CD4-positive, alpha-beta T cell treated with Interleukin-10 for 1 hour (primary cell): ENCODE measurements at regions not wholly inside any gene's neighbourhood (a gene's known extent, or its start where the extent isn't known, plus 50 kb on each side); places are given as distances from the start of the nearest gene placed in this dataset.
A peak's percentile ranks its signal among the peaks of the same experiment; 100 is the strongest.

Experiments used
- DNase-seq: peaks from one replicate; pipeline ENCODE4 v3.0.0-alpha.2; 2020

DNA sequence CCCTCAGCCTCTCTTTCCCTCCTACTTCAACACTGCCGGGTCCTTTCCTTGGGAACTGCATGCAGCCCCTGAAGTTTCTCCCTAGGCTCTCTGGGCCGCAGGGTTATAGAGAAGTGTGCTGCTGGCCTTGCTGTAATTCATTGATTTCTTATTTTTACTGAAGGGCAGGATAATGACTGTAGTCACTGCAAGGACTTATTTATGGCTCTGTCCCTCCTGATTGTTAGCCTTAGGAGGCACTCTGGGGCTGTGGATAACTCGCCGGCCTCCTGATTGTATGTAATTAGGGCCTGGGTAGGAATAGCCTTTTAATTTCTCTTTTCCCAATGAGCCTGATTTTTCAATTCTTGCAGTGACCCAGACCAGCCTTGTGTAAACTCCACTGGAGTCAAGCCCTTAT is 138.3 kb upstream of the CDH13 start:
- no peak for DNase-seq

GRCh38 chr16:82481455-82481854 is 145.3 kb upstream of the CDH13 start:
- no peak for DNase-seq

DNA sequence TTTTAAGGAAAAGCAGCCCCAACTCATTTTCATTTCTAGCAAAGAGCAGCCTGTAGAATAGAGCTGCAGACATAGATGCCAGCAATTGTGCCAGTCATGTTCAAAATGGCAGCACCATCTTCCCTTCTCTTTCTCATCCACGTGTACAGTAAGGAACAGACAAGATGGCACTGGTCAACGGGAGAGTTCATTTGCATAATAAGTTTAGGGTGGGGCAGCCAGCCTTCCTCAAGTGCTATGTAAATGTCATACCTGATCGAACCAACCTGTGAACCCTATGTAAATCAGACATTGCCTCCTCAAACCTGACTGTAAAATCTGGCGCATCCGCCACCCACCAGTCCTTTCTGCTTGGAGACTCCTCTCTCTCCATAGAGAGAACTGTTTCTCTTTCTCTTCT is 150.0 kb upstream of the CDH13 start:
- DNase-seq = no peak

DNA sequence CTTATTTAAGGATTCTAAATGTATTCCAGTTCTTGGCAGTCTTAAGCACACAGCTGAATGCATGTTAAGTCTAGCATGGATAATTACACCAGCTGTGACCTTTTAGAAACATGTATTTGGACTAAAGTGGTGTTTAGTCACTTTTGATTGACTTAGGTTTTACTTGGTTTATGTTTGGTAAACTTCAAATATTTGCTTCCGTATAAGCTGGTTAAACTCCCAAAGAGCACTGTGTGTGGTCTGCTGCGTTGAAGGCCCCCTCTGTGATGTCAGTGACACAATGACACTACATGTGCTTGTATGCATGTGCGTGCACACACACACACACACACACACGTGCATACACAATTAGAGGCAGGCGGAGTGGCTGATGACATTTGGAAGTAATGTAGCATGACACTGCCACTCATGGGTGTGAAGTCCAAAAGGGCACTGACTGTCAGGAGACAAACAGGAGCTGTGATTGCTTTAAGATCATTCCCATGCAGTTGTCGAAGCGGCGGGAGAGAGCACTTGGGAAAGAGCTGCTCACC is 156.1 kb upstream of the CDH13 start:
- DNase-seq = no peak

- DNase-seq = no peak
Measured at GRCh38 chr16:82470016-82470415, 156.8 kb upstream of the CDH13 start.

DNA sequence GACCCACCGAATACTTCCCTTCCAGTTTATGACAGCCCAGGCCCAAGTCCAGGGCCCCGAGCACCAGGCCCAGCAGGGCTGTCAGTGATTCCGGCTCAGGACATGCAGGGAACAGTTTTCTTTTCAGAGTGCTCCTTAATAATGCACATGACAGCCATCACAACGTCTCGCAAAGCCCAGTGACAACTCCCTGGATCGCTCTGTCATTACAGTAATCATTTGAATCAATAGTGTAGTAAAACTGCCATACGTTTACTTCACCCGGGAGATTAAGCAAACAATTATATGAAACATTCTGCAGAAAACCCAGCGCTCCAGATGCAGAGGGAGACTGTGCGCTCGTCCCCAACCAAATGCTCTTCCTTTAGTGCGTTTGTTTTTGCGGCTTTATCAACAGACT is 162.6 kb upstream of the CDH13 start:
- no peak for DNase-seq

DNA sequence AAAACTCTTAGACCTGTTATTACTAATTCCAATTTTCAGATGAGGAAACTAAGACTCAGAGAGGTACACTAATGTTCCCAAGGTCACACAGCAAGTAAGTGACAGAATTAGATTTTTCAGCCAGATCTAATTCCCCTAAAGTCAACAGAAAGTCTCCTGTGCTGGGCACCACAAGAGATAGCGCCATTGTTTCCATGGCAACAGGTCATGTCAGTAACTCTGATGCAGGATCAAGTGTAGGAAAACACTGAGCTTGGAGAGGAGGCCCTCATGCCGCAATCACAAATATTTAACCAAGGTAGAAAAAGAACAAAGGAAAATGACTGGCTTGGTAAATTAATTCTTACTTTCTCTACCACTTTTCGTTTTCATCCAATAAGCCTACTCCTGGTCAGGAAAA is 166.0 kb upstream of the CDH13 start:
- no peak for DNase-seq

DNA sequence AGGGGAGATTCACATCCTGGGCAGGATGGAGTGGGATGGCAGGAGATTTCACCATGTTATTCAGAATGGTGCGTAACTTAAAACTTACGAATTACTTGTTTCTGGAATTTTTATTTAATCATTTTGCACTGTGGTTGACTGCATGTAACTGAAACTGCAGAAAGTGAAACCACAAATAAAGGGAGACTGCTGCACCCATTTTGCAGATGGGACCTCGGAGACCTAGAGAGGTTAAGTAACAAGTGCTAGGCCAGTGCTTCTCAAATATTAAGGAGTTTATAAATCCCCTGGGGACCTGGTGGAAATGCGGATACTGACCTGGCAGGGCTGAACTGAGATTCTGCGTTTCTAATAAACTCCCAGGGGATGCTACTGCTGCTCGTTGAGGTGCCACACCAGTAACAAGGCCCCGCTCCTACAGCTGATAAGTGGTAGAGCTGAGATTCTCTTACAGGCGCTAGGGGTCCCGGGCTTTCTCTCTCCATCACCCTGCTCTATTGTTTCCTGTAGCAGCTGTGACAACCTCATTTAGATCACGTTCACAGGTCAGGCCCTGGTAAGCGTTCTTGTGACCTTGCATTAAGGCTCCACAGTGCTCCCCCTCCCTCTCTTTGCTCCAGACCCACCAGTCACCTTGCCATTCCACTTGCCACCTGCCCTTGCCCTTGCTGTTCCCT is 167.1 kb upstream of the CDH13 start:
- no peak for DNase-seq

- DNase-seq = peak; percentile 37
Measured at GRCh38 chr16:82456683-82457082, 170.1 kb upstream of the CDH13 start.

DNA sequence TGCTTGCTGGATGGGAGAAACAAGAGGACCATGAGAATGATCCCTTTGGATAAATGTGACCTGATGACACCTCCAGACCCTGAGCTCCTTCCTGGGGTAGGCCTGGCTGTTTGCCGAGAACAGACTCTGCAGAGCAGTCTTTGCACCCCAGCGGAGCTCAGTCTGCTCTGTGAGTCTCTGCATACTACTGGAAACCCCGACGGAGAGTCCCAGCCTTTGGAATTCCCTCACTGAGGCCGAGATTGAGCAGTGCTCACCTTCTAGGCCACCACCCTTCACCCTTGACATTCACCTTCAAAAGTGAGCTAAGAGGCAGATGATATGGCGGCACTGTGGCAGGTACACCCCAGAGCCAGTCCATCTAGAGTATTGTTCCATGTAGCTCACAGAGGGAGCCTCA is 172.2 kb upstream of the CDH13 start:
- DNase-seq = no peak

GRCh38 chr16:82454152-82454551 is 172.6 kb upstream of the CDH13 start:
- no peak for DNase-seq

DNA sequence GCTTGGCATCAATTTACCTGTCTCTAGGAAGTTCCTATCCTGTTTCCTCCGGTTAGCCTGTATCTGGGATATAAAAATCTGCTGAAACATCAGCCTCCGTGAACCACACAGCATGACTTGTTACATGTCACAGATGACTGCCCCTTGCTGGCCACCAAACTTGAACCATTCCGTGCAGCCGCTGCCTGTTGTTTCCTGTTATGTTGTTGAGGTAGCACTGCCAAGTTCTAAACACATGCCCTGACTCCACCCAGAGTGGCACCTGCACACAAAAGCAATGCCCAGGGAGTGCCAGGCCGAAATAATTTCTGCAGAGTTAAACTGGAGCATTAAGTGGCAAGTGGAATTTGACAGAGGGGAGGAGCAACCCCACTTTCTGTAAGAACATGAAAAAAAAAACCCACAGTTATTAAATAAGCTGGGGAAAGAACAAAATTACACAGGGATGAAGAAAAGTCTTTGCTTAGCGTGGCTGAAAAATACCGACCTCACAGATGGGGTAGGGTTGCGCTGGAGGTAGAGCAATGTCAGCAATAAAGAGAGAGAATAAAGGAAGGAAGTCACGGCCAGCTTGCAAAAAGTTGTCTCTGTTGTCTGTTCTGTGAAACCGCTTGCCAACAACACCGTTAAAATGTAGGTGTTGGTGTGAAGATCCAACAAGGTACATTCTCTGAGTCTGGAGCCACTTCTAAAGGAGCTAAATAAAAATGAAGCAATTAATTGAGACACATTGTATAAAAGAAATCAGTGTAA is 174.6 kb upstream of the CDH13 start:
- DNase-seq = peak; percentile 20

DNA sequence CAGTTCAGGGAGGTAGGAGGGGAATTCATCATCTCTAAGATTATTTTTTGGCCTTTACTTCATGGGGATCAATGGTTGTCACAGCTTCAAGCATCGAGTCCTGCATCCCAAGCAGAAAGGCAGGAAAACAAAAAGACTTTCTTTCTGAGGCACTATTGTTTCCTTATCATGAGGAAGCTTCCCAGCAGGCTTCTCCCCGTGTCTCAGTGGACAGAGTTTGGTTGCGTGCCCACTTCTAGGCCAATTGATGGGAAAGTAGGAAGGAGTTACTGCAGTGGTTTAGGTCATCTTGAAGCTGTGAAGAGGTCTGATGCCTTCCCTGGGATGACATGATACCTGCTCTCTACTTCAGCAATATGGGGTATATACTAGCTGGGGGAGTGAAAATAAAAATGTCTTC is 175.3 kb upstream of the CDH13 start:
- DNase-seq = no peak

GRCh38 chr16:82440336-82440735 is 186.4 kb upstream of the CDH13 start:
- DNase-seq = no peak

DNA sequence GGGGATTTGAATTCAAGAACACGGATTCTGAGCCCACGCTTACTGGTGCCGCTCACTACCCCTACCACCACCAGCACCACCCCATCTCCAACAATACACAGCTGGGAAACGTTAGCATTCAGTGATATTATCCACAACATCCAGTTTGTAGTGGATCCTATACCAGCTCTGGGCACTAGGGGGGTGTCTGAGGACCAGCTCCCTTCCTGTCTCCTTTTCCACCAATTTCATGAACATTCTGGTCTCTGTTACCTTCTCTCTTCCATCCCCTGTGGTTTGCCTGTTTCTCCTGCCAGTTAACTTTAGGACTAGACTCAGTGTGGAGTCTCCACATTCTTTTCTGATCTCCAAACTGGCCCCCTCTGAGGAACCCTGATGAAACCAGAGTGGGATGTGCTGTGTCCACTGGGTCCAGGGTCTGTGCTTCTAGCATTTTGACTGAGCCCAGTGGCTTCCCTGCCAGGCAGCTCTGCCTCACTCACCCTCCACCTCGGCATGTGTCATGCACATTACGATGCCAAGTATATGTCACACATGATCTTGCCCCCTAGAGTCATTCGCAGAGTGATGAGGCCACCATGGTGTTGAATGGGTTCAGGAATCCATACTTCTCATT is 187.0 kb upstream of the CDH13 start:
- no peak for DNase-seq

DNA sequence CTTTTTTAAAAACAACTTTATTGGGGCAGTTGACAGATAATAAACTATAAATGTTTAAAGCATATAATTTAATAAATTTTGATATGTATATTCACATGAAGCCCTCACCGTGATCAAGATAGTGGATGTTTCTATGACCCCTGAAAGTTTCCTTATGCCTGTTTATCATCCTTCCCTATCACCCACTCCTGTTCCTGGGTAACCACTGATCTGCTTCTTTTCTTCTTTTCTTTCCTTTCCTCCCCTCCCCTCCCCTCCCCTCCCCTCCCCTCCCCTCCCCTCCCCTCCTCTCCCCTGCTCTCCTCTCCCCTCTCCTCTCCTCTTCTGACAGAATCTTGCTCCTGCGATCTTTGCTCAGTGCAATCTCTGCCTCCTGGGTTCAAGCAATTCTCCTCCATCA is 193.7 kb upstream of the CDH13 start:
- DNase-seq = no peak

DNA sequence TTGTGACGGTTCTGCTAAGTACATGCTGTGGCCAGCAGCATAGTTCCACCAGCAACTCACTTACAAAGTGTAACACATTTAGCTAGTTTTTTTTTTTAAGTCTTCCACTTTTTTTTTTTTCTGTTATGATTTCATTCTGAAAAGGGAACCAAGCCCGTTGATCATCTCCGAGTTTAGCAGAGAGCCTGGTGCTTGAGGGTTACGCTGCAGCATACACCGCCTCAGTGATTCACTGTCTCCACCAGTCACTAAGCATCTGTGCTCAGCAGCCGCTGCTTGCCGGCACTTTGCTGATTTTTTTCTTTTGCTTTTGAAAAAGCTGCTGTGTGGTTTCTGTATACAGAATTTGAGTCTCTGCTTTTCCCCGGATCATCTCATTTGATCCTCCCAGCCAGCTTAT is 194.5 kb upstream of the CDH13 start:
- peak; percentile 6 for DNase-seq

GRCh38 chr16:82425661-82426060 is 201.1 kb upstream of the CDH13 start:
- no peak for DNase-seq

GRCh38 chr16:82421851-82422250 is 204.9 kb upstream of the CDH13 start:
- no peak for DNase-seq

DNA sequence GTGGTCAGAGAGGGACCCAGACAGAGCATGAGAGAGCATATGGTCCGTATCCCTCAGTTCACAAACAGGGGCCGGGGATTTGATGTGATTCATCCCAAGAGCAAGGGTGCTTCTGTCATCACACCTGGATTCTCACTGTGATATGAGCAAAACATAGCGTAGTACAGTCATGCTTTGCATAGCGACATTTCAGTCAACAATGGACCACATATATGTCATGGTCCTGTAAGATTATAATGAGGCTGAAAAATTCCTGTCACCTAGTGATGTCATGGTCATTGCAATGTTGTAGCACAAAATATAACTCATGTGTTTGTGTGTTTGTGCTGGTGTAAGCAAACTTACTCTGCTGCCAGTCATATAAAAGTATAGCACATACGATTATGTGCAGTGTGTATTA is 207.4 kb upstream of the CDH13 start:
- DNase-seq = no peak

DNA sequence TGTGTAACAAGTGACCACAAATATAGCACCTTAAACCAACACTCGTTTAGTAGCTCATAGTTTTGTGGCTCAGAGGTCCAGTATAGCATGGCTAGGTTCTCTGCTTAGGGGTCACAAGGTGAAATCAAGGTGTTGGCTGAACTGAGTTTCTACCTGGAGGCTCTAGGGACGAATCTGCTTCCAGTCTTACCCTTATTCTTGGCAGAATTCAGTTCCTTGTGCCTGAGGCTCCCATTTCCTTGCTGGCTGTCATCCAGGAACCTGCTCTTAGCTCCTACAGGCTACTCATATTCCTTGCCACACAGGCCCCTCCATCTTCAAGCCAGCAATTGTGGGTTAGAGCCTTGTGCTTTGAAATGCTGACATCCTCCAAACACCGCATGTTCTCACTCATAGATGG is 212.3 kb upstream of the CDH13 start:
- no peak for DNase-seq

- no peak for DNase-seq
Measured at GRCh38 chr16:82412770-82413169, 214.0 kb upstream of the CDH13 start.

DNA sequence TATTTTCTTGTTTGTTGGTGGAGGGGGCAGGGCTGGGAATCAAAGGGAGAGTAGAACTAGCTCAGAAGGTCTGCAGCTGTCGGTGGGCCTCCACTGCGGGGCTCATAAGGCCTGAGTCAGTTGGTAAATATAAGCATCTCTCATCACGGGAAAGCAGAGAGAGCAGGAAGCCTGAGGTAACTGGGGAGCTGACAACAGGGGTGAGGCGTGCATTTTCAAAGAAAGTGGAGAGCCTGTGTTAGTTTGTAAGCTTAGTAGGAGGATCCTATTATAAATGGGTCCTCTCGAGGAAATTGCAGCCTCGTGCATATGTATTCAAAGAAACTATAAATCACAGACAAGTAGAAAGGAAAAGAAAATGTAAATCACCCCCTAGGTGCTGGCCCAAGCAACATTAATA is 221.0 kb upstream of the CDH13 start:
- no peak for DNase-seq
